K562 (cell line): ENCODE measurements at regions not wholly inside any gene's neighbourhood (a gene's known extent, or its start where the extent isn't known, plus 50 kb on each side); places are given as distances from the start of the nearest gene placed in this dataset.

Source experiments
- ATF4 ChIP-seq: fragments of 450-650 bp; formaldehyde crosslinking; IDR thresholded peaks from 2 replicates; pipeline ENCODE4 v1.4.0; 2022; ENCODE audit warnings: mild to moderate bottlenecking, moderate library complexity
- CREB5 ChIP-seq: fragments of 250-450 bp; sonication (Bioruptor Pico); IDR thresholded peaks from 2 replicates; pipeline ENCODE4 v1.5.0; 2020; ENCODE audit warnings: mild to moderate bottlenecking
- CTCF ChIP-seq, 3 experiments: IDR thresholded peaks in 2 of 3; conservative IDR thresholded peaks in 1 of 3; 2 replicates each; pipeline ENCODE4 v1.5.1; 2011 to 2012; ENCODE audit warnings: low read length in 3 of 3, mild to moderate bottlenecking in 3 of 3, control low read depth in 2 of 3, improper control_type of control experiment in 1 of 3, inconsistent platforms in 1 of 3, low read depth in 1 of 3, mixed read lengths in 1 of 3, moderate library complexity in 1 of 3; ENCODE audit not compliant: insufficient read depth in 2 of 3
- POU5F1 ChIP-seq: fragments of 150-350 bp; IDR thresholded peaks from 2 replicates; pipeline ENCODE4 v1.6.1; 2014; ENCODE audit warnings: borderline replicate concordance, low read length, low read depth, mild to moderate bottlenecking; ENCODE audit not compliant: partially characterized antibody
- SUPT5H ChIP-seq: fragments of 450-650 bp; IDR thresholded peaks from 2 replicates; pipeline ENCODE4 v1.6.1; 2016
- TAF1 ChIP-seq: IDR thresholded peaks from 2 replicates; pipeline ENCODE4 v1.6.1; 2011; ENCODE audit warnings: mild to moderate bottlenecking, low read length, moderate library complexity; ENCODE audit not compliant: insufficient read depth, control insufficient read depth, severe bottlenecking; ENCODE audit errors: extremely low read depth
- ZNF431 ChIP-seq: sonication (generic); formaldehyde crosslinking; IDR thresholded peaks from 2 replicates; pipeline ENCODE4 v1.8.0; 2022; ENCODE audit warnings: mild to moderate bottlenecking, missing genetic modification reagents
- ZNF639 ChIP-seq, 2 experiments: fragments of 200-800 bp in 1 of 2; sonication (Bioruptor generic) in 1 of 2; sonication (generic) in 1 of 2; formaldehyde crosslinking in 1 of 2; IDR thresholded peaks in 1 of 2; conservative IDR thresholded peaks in 1 of 2; 2 replicates each; pipeline versions ENCODE4 v1.5.0 to v1.6.1; 2016 to 2020; ENCODE audit warnings: missing compliant biosample characterization in 1 of 2, missing genetic modification characterization in 1 of 2, missing genetic modification reagents in 1 of 2

- no peak for TF ChIP-seq ZNF431 (CRISPR knock-in tag)
- no peak for TF ChIP-seq POU5F1
- no peak for TF ChIP-seq ATF4 (CRISPR knock-in tag)
- TF ChIP-seq SUPT5H = no peak
- no peak for TF ChIP-seq CTCF (IDR thresholded peaks at IDR 0.05 in 2 of 3, conservative IDR thresholded peaks at IDR 0.05 in 1 of 3; ENCODE audit: insufficient read depth in 2 of 3, low read depth in 1 of 3, low read length in 3 of 3)
- no peak for TF ChIP-seq TAF1
- TF ChIP-seq CREB5 (CRISPR knock-in tag) = no peak
- TF ChIP-seq ZNF639 (CRISPR knock-in tag; conservative IDR thresholded peaks at IDR 0.05 in 1 of 2, IDR thresholded peaks at IDR 0.05 in 1 of 2) = no peak
These were observed 271.1 kb upstream of the IRX4 start for GRCh38 chr5:2153802-2154201.
